Esophagus muscularis mucosa (tissue), 4 donors: ENCODE measurements at regions not wholly inside any gene's neighbourhood (a gene's known extent, or its start where the extent isn't known, plus 50 kb on each side); places are given as distances from the start of the nearest gene placed in this dataset.

Source experiments
- DNase-seq: peaks from one replicate; pipeline ENCODE4 v3.0.0-alpha.2; 2017; ENCODE audit errors: extremely low spot score
- H3K27ac ChIP-seq, 4 donors: fragments of 200-600 bp; sonication (generic); replicated peaks in 1 of 4; 1 replicate in 3 of 4; 2 replicates in 1 of 4; pipeline ENCODE4 v1.5.1; 2016 to 2019; ENCODE audit warnings: mild to moderate bottlenecking in 1 of 4
- H3K27me3 ChIP-seq, 4 donors: fragments of 200-600 bp; sonication (generic); one replicate each; pipeline versions ENCODE4 v1.5.1 to v1.6.0; 2016 to 2019
- H3K36me3 ChIP-seq, 4 donors: fragments of 200-600 bp; sonication (generic); one replicate each; pipeline ENCODE4 v1.5.1; 2016 to 2019
- H3K4me1 ChIP-seq, 4 donors: fragments of 200-600 bp; sonication (generic); one replicate each; pipeline ENCODE4 v1.5.1; 2016 to 2019
- H3K4me3 ChIP-seq, 4 donors: fragments of 200-600 bp; sonication (generic); 1 replicate in 2 of 4; 2 replicates in 2 of 4; pipeline ENCODE4 v1.5.1; 2016 to 2019; ENCODE audit warnings: mild to moderate bottlenecking in 4 of 4, moderate library complexity in 1 of 4
- H3K9me3 ChIP-seq, 4 donors: fragments of 200-600 bp; sonication (generic); 1 replicate in 3 of 4; 2 replicates in 1 of 4; pipeline ENCODE4 v1.5.1; 2016 to 2019
- EP300 ChIP-seq: sonication (generic); formaldehyde crosslinking; IDR thresholded peaks from one replicate; pipeline ENCODE4 v1.6.1; 2017; ENCODE audit warnings: antibody characterized with exemption
- POLR2A ChIP-seq: fragments of 450-650 bp; IDR thresholded peaks from one replicate; pipeline ENCODE4 v1.6.1; 2017; ENCODE audit warnings: antibody characterized with exemption, moderate library complexity, mild to moderate bottlenecking, low read depth
- POLR2AphosphoS5 ChIP-seq, 2 donors: sonication (generic); formaldehyde crosslinking; IDR thresholded peaks; one replicate each; pipeline ENCODE4 v1.6.1; 2017; ENCODE audit warnings: antibody characterized with exemption in 2 of 2
- WGBS: methylation state at CpG from one replicate; pipeline ENCODE4 v1.1.5; 2018; 5-methylcytosine and 5-hydroxymethylcytosine counted together
- intact Hi-C: fragments of 100-400 bp; cut with DNase I; formaldehyde crosslinking; loops from one replicate; pipeline ENCODE4 v1.15.1; 2023
- TF ChIP-seq, protein P1 (sequence below), 3 experiments: fragments of 200-600 bp in 2 of 3; fragments of 450-650 bp in 1 of 3; sonication (generic) in 2 of 3; IDR thresholded peaks; one replicate each; pipeline ENCODE4 v1.5.1; 2017 to 2019; ENCODE audit warnings: antibody characterized with exemption in 3 of 3, mild to moderate bottlenecking in 2 of 3, moderate library complexity in 1 of 3

DNA sequence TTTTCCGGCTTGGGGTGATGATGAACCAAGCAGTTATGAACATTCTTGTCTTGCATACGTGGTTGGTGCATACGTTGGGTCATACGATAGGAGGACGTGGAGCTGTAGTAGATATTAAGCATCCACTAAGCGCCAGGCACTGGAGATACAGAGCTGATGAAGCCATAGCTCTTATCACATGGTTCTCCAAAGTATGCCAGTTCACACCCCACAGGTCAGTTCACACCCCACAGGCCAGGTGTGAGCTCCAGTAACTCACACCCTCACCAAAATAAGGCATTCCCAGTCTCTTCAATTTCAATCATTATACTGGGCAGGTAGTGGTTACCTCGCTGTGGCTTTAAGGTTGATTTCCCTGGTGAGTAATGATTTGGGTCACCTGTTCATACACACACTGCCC is 335.5 kb downstream of the FOXL1 start:
- no peak for DNase-seq
- no peaks in the 10 kb centered on the region for H3K9me3 ChIP-seq
- whole genome bisulfite sequencing: 95% methylated on average over 7 of the region's 7 CpGs
- no peak overlapping the region for H3K27ac ChIP-seq
- TF ChIP-seq, protein P1, sequence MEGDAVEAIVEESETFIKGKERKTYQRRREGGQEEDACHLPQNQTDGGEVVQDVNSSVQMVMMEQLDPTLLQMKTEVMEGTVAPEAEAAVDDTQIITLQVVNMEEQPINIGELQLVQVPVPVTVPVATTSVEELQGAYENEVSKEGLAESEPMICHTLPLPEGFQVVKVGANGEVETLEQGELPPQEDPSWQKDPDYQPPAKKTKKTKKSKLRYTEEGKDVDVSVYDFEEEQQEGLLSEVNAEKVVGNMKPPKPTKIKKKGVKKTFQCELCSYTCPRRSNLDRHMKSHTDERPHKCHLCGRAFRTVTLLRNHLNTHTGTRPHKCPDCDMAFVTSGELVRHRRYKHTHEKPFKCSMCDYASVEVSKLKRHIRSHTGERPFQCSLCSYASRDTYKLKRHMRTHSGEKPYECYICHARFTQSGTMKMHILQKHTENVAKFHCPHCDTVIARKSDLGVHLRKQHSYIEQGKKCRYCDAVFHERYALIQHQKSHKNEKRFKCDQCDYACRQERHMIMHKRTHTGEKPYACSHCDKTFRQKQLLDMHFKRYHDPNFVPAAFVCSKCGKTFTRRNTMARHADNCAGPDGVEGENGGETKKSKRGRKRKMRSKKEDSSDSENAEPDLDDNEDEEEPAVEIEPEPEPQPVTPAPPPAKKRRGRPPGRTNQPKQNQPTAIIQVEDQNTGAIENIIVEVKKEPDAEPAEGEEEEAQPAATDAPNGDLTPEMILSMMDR (IDR thresholded peaks at IDR 0.05): no peak
- TF ChIP-seq EP300 (no peak), POLR2AphosphoS5 (IDR thresholded peaks at IDR 0.05) (no peak), POLR2A (no peak)
- H3K4me1 ChIP-seq: no peaks in the 10 kb centered on the region
- intact Hi-C loops: no loop called here
- no peak overlapping the region for H3K4me3 ChIP-seq
- no peaks in the 10 kb centered on the region for H3K36me3 ChIP-seq
- H3K27me3 ChIP-seq: peaks cover 0 to 48% (median 2%) of the 10 kb centered on the region in 4 donors

DNA sequence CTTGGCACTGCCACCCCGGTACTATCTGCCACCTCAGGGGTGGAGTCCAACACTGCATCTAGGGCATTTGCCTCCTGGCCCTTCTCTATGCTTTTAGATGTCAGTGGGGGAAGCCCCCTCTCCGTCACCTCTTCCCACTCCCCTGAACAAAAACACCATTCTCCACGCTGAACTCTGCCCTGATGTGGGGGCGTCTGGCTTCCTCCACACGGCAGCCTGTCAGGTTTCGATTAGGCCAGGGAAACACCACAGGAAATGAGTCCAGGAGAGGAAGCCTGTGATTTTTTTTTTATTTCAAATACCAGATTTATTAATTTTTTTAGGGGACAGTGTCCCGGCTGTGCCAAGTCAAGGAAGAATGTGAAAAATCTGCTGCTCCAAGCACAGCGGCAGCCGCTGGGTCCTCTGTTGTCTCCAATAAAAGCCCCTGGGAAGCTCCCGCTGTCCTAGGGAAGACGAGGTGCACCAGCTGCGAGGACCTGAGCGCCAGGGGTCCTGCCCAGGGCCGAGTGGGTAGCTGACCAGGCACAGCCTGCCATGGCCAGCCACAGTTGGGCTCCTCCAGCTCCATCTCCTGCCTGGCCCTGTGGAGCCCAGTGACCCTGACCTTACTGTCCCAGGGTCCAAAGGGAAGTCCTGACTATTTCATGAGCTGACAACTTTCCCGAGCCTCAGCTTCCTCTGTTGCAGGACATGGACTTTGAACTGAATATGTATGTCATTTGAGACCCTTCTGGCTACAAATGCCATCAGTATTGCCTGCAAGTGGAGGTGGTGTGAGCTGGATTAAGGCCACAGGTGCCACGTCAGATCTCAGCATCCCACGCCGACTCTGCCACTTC is 336.7 kb downstream of the FOXL1 start:
- H3K4me1 ChIP-seq: no peaks in the 10 kb centered on the region
- no peak overlapping the region for H3K27ac ChIP-seq
- 67% methylated on average over 16 of the region's 18 CpGs for WGBS
- DNase-seq: no peak
- no peak overlapping the region for H3K4me3 ChIP-seq
- intact Hi-C loops: no loop called here
- H3K27me3 ChIP-seq: peaks cover 0 to 52% (median 2%) of the 10 kb centered on the region in 4 donors
- peaks cover 0 to 4% (median 0%) of the 10 kb centered on the region in 4 donors for H3K9me3 ChIP-seq
- TF ChIP-seq, protein P1 (IDR thresholded peaks at IDR 0.05): no peak
- TF ChIP-seq POLR2A: no peak
- TF ChIP-seq POLR2AphosphoS5 (IDR thresholded peaks at IDR 0.05): no peak
- TF ChIP-seq EP300: no peak
- no peaks in the 10 kb centered on the region for H3K36me3 ChIP-seq

DNA sequence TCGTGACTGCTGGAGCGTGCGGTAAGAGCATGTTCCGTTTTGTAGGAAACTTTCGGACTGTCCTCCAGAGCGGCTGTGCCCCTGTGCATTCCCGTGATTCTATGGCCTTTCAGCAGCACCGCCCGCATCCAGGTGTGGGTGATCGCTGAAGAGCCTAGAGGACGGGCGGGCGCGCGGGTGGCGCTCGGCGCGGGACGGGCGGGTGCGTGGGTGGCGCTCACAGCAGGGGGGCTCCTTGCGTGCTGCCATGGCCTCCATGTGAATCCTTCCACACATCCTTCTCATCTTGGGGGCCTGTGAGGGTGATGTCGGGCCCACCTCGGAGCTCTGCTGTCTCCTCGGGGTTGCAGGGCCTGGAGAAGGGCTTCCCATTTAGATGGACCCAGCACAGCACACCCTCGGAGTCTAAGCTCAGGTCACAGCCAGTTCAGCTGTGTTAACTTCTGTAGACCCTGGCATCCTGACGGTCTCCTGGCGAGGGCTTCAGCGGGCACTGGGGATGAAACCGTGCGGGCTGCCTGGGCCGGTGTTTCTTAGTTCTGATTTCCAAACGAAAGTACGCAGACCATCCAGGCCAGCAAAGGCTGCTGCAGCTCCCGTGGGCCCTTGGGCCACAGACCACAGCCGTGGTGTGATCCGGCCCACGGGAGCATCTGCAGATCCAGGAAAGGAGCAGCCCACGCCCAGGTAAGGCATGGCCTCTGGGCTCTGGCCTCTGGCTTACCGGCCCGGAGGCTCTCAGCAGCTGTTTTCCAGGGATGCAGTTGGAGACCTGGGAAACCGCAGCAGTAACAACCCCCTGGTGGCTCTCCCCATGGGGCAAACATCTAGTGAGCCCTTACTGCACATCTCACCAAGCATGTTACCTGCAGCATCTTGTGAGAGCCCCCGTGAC is 339.4 kb downstream of the FOXL1 start:
- intact Hi-C loops: no loop called here
- H3K4me3 ChIP-seq: no peak overlapping the region
- DNase-seq: no peak
- H3K9me3 ChIP-seq: peaks cover 0 to 26% (median 16%) of the 10 kb centered on the region in 4 donors
- H3K4me1 ChIP-seq: no peaks in the 10 kb centered on the region
- 98% methylated on average over 24 of the region's 45 CpGs for WGBS
- no peak overlapping the region for H3K27ac ChIP-seq
- peaks cover 0 to 75% (median 2%) of the 10 kb centered on the region in 4 donors for H3K27me3 ChIP-seq
- no peak for TF ChIP-seq POLR2A
- no peak for TF ChIP-seq EP300
- TF ChIP-seq POLR2AphosphoS5 (IDR thresholded peaks at IDR 0.05): no peak
- TF ChIP-seq, protein P1 (IDR thresholded peaks at IDR 0.05): no peak
- H3K36me3 ChIP-seq: no peaks in the 10 kb centered on the region

DNA sequence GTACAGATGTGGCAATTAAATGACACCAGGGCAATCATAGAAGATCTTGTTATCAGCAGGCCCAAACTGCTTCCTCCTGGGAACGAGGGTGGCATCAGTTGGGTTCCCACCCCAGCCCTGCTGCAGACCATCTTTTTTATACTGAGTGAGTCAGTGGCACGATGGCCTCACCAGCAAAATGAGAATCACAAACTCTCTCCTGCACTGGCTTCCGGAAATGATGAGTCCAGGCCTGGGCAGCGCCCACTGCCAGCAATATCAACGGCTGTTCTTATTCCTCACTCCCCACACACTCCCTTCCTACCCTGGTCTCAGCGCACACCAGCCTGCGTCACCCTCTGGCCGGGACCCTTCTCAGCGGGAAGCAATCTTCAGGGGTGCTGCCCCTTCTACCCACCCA is 340.3 kb downstream of the FOXL1 start:
- Histone ChIP-seq H3K27ac (no peak overlapping the region), H3K4me3 (no peak overlapping the region), H3K9me3 (peaks cover 0 to 26% (median 18%) of the 10 kb centered on the region in 4 donors), H3K36me3 (no peaks in the 10 kb centered on the region), H3K4me1 (no peaks in the 10 kb centered on the region), H3K27me3 (peaks cover 0 to 77% (median 2%) of the 10 kb centered on the region in 4 donors)
- TF ChIP-seq, protein P1 (IDR thresholded peaks at IDR 0.05): no peak
- TF ChIP-seq POLR2AphosphoS5 (IDR thresholded peaks at IDR 0.05) (no peak), EP300 (no peak), POLR2A (no peak)
- 88% methylated on average over 9 of the region's 9 CpGs for WGBS
- intact Hi-C loops: no loop called here
- no peak for DNase-seq
